Chondrocyte (in vitro differentiated cells): ENCODE measurements at regions not wholly inside any gene's neighbourhood (a gene's known extent, or its start where the extent isn't known, plus 50 kb on each side); places are given as distances from the start of the nearest gene placed in this dataset.

Experiments
- DNase-seq: peaks from one replicate; pipeline ENCODE4 v3.0.0; 2021; ENCODE audit warnings: mixed read lengths, low spot score
- H3K27ac Mint-ChIP-seq: one replicate; pipeline ENCODE4 v1.8.0; 2021; ENCODE audit warnings: mild to moderate bottlenecking, moderate library complexity, mixed read lengths; ENCODE audit not compliant: unreplicated experiment
- H3K27me3 Mint-ChIP-seq: 2 replicates; pipeline ENCODE4 v1.8.0; 2021; ENCODE audit warnings: low read depth, mixed read lengths
- H3K36me3 Mint-ChIP-seq: 2 replicates; pipeline ENCODE4 v1.8.0; 2021; ENCODE audit warnings: low read depth, mixed read lengths
- H3K4me1 Mint-ChIP-seq: 2 replicates; pipeline ENCODE4 v1.8.0; 2021; ENCODE audit warnings: low read depth, mild to moderate bottlenecking, mixed read lengths
- H3K4me3 Mint-ChIP-seq: one replicate; pipeline ENCODE4 v1.8.0; 2021; ENCODE audit warnings: mild to moderate bottlenecking, moderate library complexity, mixed read lengths; ENCODE audit not compliant: unreplicated experiment
- H3K9me3 Mint-ChIP-seq: 2 replicates; pipeline ENCODE4 v1.8.0; 2021; ENCODE audit warnings: low read depth, mixed read lengths
- TF ChIP-seq, protein P1 (sequence below): fragments of 200-600 bp; sonication (generic); IDR thresholded peaks from 2 replicates; pipeline ENCODE4 v1.5.0; 2021; ENCODE audit warnings: antibody characterized with exemption, mild to moderate bottlenecking, moderate library complexity

DNA sequence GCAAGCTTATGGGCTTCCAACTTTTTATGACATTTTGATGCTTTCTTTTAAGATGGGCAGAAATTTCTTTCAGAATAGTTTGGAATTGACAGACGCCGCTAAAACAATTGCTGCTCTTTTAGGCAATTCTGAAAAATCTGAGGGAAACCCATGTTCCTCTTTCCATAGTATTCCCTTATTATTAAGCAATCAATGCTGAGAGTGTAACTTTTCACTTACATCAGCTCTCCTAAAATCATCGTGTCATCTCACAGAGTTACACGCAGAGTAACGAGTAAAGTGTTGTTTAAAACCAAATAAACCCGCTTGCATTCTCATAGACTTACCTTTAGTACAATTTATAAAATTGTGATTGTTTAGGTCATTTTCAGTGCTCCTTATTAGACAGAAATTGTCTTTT is 150.6 kb downstream of the MAF start:
- no peak for DNase-seq
- no peak overlapping the region for H3K27ac Mint-ChIP-seq
- no peak overlapping the region for H3K4me3 Mint-ChIP-seq
- peaks cover 11% of the 10 kb centered on the region for H3K9me3 Mint-ChIP-seq
- TF ChIP-seq, protein P1, sequence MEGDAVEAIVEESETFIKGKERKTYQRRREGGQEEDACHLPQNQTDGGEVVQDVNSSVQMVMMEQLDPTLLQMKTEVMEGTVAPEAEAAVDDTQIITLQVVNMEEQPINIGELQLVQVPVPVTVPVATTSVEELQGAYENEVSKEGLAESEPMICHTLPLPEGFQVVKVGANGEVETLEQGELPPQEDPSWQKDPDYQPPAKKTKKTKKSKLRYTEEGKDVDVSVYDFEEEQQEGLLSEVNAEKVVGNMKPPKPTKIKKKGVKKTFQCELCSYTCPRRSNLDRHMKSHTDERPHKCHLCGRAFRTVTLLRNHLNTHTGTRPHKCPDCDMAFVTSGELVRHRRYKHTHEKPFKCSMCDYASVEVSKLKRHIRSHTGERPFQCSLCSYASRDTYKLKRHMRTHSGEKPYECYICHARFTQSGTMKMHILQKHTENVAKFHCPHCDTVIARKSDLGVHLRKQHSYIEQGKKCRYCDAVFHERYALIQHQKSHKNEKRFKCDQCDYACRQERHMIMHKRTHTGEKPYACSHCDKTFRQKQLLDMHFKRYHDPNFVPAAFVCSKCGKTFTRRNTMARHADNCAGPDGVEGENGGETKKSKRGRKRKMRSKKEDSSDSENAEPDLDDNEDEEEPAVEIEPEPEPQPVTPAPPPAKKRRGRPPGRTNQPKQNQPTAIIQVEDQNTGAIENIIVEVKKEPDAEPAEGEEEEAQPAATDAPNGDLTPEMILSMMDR: no peak
- no peaks in the 10 kb centered on the region for H3K4me1 Mint-ChIP-seq
- no peaks in the 10 kb centered on the region for H3K36me3 Mint-ChIP-seq
- peaks cover 17% of the 10 kb centered on the region for H3K27me3 Mint-ChIP-seq

DNA sequence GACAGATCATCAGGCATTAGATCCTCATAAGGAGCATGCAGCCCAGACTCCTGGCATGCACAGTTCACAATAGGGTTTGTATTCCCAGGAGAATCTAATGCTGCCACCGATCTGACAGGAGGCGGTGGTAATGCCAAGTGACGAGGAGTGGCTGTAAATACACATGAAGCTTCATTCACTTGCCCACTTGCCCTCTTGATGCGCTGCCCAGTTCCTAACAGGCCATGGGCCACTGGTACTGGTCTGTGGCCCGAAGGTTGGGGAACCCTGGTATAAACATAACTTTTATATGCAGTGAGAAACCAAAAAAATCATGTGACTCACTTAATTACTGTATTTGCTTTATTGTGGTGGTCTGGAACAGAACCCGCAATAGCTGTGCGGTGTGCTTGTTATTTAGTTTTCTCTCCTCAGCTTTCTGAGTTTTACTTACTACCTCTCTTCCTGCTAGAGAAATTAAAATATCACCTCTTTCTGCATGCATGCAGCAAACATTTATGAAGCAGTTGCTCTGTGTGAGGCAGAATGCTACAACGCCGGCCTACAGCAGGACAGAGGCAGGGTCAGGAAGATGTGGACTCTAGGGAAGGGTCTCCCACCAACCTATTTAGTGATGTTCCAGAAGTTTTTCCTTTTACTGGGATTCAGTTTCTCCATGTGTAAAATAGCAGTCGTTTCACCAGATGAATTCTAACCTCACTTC is 151.3 kb downstream of the MAF start:
- peaks cover 11% of the 10 kb centered on the region for H3K9me3 Mint-ChIP-seq
- H3K4me3 Mint-ChIP-seq: no peak overlapping the region
- DNase-seq: no peak
- no peak overlapping the region for H3K27ac Mint-ChIP-seq
- H3K36me3 Mint-ChIP-seq: no peaks in the 10 kb centered on the region
- TF ChIP-seq, protein P1: no peak
- no peaks in the 10 kb centered on the region for H3K4me1 Mint-ChIP-seq
- H3K27me3 Mint-ChIP-seq: peaks cover 17% of the 10 kb centered on the region

DNA sequence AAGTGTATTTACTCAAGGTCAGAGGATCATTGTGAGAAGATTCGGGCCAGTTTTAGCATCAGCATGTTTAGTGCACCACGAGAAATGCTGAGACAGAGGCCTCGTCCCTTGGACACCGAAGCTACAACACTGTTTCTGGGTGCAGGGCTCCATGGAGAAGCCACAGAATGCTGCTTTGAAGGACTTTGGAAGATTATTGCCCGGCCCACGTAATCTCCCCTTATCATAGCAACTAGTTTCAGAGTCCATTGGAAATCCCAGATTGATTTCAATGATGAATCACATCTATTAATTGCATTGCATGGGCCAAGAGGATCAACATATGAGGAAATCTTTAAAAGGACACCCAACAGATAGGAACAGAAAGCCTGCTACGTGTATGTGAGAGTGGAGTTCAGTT is 156.0 kb downstream of the MAF start:
- no peak for DNase-seq
- Mint-ChIP-seq H3K27ac (no peak overlapping the region), H3K9me3 (peaks cover 11% of the 10 kb centered on the region), H3K4me3 (no peak overlapping the region), H3K27me3 (peaks cover 7% of the 10 kb centered on the region), H3K36me3 (no peaks in the 10 kb centered on the region), H3K4me1 (peaks cover 1% of the 10 kb centered on the region)
- TF ChIP-seq, protein P1: no peak

DNA sequence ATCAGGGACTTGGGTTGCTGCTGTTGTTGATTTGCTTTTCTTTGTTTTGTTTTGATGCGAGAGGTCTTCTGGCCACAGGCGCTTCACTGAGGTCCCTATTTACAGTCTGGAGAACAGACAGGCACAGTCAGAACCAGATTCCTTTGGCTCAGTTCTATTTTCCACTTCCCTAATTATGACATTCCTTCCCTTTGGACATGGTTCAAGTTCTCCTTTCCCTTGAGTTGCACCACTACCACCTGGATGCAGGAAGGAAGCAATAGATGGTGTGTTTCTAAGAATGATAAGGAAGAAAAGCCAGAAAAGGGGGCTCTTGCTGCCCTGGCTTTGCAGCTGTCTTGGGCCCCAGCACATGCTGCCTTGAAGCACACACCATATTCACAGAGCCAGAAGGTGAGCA is 160.6 kb downstream of the MAF start:
- Mint-ChIP-seq H3K36me3 (no peaks in the 10 kb centered on the region), H3K27ac (no peak overlapping the region), H3K4me3 (no peak overlapping the region), H3K27me3 (no peaks in the 10 kb centered on the region), H3K9me3 (no peaks in the 10 kb centered on the region), H3K4me1 (peaks cover 22% of the 10 kb centered on the region)
- no peak for DNase-seq
- TF ChIP-seq, protein P1: no peak

- DNase-seq: no peak
- peak overlapping the region; percentile 63 for H3K4me3 Mint-ChIP-seq
- H3K36me3 Mint-ChIP-seq: no peaks in the 10 kb centered on the region
- H3K27me3 Mint-ChIP-seq: no peaks in the 10 kb centered on the region
- peaks cover 22% of the 10 kb centered on the region for H3K4me1 Mint-ChIP-seq
- peak overlapping the region; percentile 60 for H3K27ac Mint-ChIP-seq
- no peaks in the 10 kb centered on the region for H3K9me3 Mint-ChIP-seq
- TF ChIP-seq, protein P1: no peak
Observed at GRCh38 chr16:79437764-79438751, 162.5 kb downstream of the MAF start.
